Endothelial cell of umbilical vein (primary cell): ENCODE measurements at regions not wholly inside any gene's neighbourhood (a gene's known extent, or its start where the extent isn't known, plus 50 kb on each side); places are given as distances from the start of the nearest gene placed in this dataset.

Experiments
- BruUV-seq: library from RNA; stranded (reverse); fragments of 400-500 nt; replicated peaks from 2 replicates; lab custom pipeline; 2021; lab: Mats Ljungman, UMichigan
- CTCF ChIA-PET: fragments of 300-600, 350-600 bp; sonication (Branson Sonifier 250); formaldehyde crosslinking; loops from one replicate; lab custom pipeline; 2021; ENCODE audit warnings: antibody characterized with exemption, inconsistent platforms; lab: Charles Lee
- POLR2A ChIA-PET: fragments of 300-600, 350-600 bp; sonication (Branson Sonifier 250); formaldehyde crosslinking; loops from one replicate; lab custom pipeline; 2021; ENCODE audit warnings: antibody characterized with exemption, inconsistent platforms; lab: Charles Lee
- DNase-seq: peaks from one replicate; pipeline ENCODE4 v3.0.0-alpha.2; 2011; ENCODE audit warnings: low read depth, low spot score
- FAIRE-seq: peaks from 2 replicates; lab custom pipeline; 2011; peaks lifted over from hg19 to GRCh38; lab: Jason Lieb, UNC
- H2AFZ ChIP-seq: 2 replicates; pipeline ENCODE4 v1.6.0; 2012; ENCODE audit warnings: low read depth, low read length, control low read depth, inconsistent platforms
- H3K27ac ChIP-seq: 2 replicates; pipeline ENCODE4 v1.5.1; 2011; ENCODE audit warnings: low read depth, mild to moderate bottlenecking, control low read depth, low read length, moderate library complexity; ENCODE audit not compliant: insufficient read depth
- H3K27me3 ChIP-seq, 2 experiments: 2 replicates each; pipeline versions ENCODE4 v1.6.0 to v1.6.1; 2011; ENCODE audit warnings: low read length in 2 of 2, mixed read lengths in 1 of 2; ENCODE audit not compliant: control insufficient read depth in 2 of 2, insufficient read depth in 2 of 2
- H3K36me3 ChIP-seq, 2 experiments: 2 replicates in 1 of 2; 3 replicates in 1 of 2; pipeline ENCODE4 v1.5.1; 2011; ENCODE audit warnings: low read length in 2 of 2, mild to moderate bottlenecking in 1 of 2, moderate library complexity in 1 of 2; ENCODE audit not compliant: control insufficient read depth in 2 of 2, insufficient read depth in 2 of 2; ENCODE audit errors: extremely low read depth in 1 of 2
- H3K4me1 ChIP-seq: 3 replicates; pipeline ENCODE4 v1.5.1; 2011; ENCODE audit warnings: mild to moderate bottlenecking, low read length; ENCODE audit not compliant: control insufficient read depth, insufficient read depth; ENCODE audit errors: extremely low read depth
- H3K4me2 ChIP-seq: 2 replicates; pipeline ENCODE4 v1.6.1; 2011; ENCODE audit warnings: low read length, control low read depth, mixed read lengths; ENCODE audit not compliant: insufficient read depth
- H3K4me3 ChIP-seq, 3 experiments: fragments of 200-600 bp in 1 of 3; sonication (generic), shearing (Covaris generic) in 1 of 3; replicated peaks in 1 of 3; 2 replicates each; pipeline ENCODE4 v1.5.1; 2011 to 2016; ENCODE audit warnings: control low read depth in 3 of 3, low read length in 3 of 3, mild to moderate bottlenecking in 2 of 3, inconsistent platforms in 1 of 3, low read depth in 1 of 3, moderate library complexity in 1 of 3; ENCODE audit not compliant: insufficient read depth in 1 of 3
- H3K79me2 ChIP-seq: 2 replicates; pipeline ENCODE4 v1.6.0; 2012; ENCODE audit warnings: low read length, inconsistent platforms; ENCODE audit not compliant: control insufficient read depth, insufficient read depth
- H3K9ac ChIP-seq: replicated peaks from 2 replicates; pipeline ENCODE3; 2011; ENCODE audit warnings: low read length, control low read depth; ENCODE audit not compliant: insufficient read depth; ENCODE audit errors: extremely low read depth
- H3K9me1 ChIP-seq: replicated peaks from 3 replicates; pipeline ENCODE4 v1.6.0; 2011; ENCODE audit warnings: mild to moderate bottlenecking, low read length; ENCODE audit not compliant: control insufficient read depth, insufficient read depth; ENCODE audit errors: extremely low read depth
- H3K9me3 ChIP-seq: replicated peaks from 2 replicates; pipeline ENCODE4 v1.5.1; 2012; ENCODE audit warnings: low read length, inconsistent platforms; ENCODE audit not compliant: control insufficient read depth, insufficient read depth
- H4K20me1 ChIP-seq: replicated peaks from 2 replicates; pipeline ENCODE3; 2011; ENCODE audit warnings: mild to moderate bottlenecking, low read length; ENCODE audit not compliant: control insufficient read depth, insufficient read depth; ENCODE audit errors: extremely low read depth
- EZH2 ChIP-seq: IDR thresholded peaks from 2 replicates; pipeline ENCODE4 v1.6.1; 2012; ENCODE audit warnings: borderline replicate concordance, low read depth, mild to moderate bottlenecking, moderate library complexity, low read length, inconsistent platforms; ENCODE audit not compliant: severe bottlenecking
- FOS ChIP-seq: IDR thresholded peaks from 2 replicates; pipeline ENCODE4 v1.6.1; 2011; ENCODE audit warnings: mild to moderate bottlenecking, low read length, moderate library complexity, borderline replicate concordance; ENCODE audit not compliant: insufficient read depth
- GATA2 ChIP-seq: IDR thresholded peaks from 2 replicates; pipeline ENCODE4 v1.7.0; 2011; ENCODE audit warnings: low read depth, mild to moderate bottlenecking, moderate library complexity, mixed read lengths, low read length; ENCODE audit not compliant: insufficient read length, insufficient read depth
- JUN ChIP-seq: IDR thresholded peaks from 2 replicates; pipeline ENCODE4 v1.6.1; 2011; ENCODE audit warnings: borderline replicate concordance, low read depth; ENCODE audit not compliant: insufficient read length, insufficient read depth
- MYC ChIP-seq: IDR thresholded peaks from one replicate; pipeline ENCODE4 v1.6.1; 2011; ENCODE audit warnings: mild to moderate bottlenecking, low read depth, low read length
- POLR2A ChIP-seq: IDR thresholded peaks from 2 replicates; pipeline ENCODE4 v1.6.1; 2012; ENCODE audit warnings: low read depth, mild to moderate bottlenecking, control low read depth, low read length
- POLR2AphosphoS5 ChIP-seq: IDR thresholded peaks from 2 replicates; pipeline ENCODE4 v1.6.1; 2012; ENCODE audit warnings: low read depth, mild to moderate bottlenecking, control low read depth, low read length, moderate library complexity; ENCODE audit not compliant: insufficient read depth
- dilution Hi-C: fragments of 300-500 bp; cut with MboI; formaldehyde crosslinking; loops from one replicate; pipeline ENCODE4 v1.15.0; 2019; ENCODE audit warnings: low sequenced_read_pairs; ENCODE audit not compliant: extremely low pct_ligation_motif_present
- intact Hi-C: fragments of 100-400 bp; cut with micrococcal nuclease; formaldehyde crosslinking; loops from one replicate; pipeline ENCODE4 v1.10.0; 2022
- TF ChIP-seq, protein P1 (sequence below): IDR thresholded peaks from 2 replicates; pipeline ENCODE4 v1.6.1; 2011; ENCODE audit not compliant: insufficient read depth, insufficient read length
- TF ChIP-seq, protein P2 (sequence below), 2 donors: IDR thresholded peaks; 1 replicate in 1 of 2; 2 replicates in 1 of 2; pipeline ENCODE4 v1.5.1; 2011; ENCODE audit warnings: low read length in 2 of 2, mild to moderate bottlenecking in 2 of 2, moderate library complexity in 2 of 2, control low read depth in 1 of 2, inconsistent platforms in 1 of 2, low read depth in 1 of 2; ENCODE audit not compliant: insufficient read depth in 1 of 2; ENCODE audit errors: extremely low read depth in 1 of 2

DNA sequence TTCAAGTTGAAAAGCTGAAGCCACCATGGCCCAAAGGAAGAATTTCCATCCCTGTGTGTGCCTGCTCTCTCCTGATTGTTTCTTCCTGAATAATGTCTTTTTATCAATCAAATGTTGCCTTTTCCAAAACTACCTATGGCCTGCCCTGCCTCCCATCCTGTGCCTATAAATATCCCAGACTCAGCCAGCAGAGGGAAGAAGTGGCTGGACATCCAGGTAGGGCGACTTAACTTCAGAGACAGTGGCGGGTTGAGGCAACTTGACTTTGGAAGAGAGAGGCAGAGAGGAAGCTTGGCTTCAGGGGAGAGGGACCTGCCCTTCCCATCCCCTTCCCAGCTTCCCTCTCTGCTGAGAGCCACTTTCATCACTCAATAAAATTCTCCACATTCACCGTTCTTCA is 133.0 kb downstream of the LCA5 start:
- CTCF ChIA-PET: no interaction called here
- no TSS peak for BruUV-seq
- dilution Hi-C loops: no loop called here

DNA sequence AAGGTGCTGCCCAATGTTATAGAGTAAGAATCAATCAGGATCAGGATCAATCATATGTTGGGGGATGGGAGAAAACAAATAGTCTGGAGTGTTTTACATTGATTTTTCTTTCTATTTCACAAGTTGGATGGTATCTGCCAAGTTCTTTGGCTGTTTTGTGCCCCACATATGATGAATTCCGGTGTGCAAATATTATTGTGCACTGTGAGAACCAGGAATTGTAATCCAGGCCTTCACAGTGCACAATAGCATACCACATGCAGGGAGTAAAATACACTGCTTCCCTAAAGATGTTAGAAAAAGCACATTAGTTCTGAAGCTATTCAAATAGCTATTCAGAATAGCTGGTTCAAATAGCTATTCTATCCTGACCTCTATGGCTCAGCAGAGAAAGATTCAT is 133.7 kb downstream of the LCA5 start:
- Histone ChIP-seq H3K4me2 (no peak overlapping the region), H3K27ac (no peak overlapping the region), H3K27me3 (no peaks in the 10 kb centered on the region), H4K20me1 (no peaks in the 10 kb centered on the region), H3K9me3 (no peaks in the 10 kb centered on the region), H3K9me1 (no peaks in the 10 kb centered on the region), H3K4me1 (no peaks in the 10 kb centered on the region), H3K36me3 (no peaks in the 10 kb centered on the region), H2AFZ (no peak overlapping the region), H3K4me3 (no peak overlapping the region), H3K9ac (no peak overlapping the region), H3K79me2 (no peaks in the 10 kb centered on the region)
- POLR2A ChIA-PET: no interaction called here
- dilution Hi-C loops: no loop called here
- intact Hi-C loops: no loop called here
- TF ChIP-seq POLR2A (no peak), EZH2 (no peak), MYC (no peak), GATA2 (no peak), JUN (no peak), POLR2AphosphoS5 (no peak), FOS (no peak)
- TF ChIP-seq, protein P1, sequence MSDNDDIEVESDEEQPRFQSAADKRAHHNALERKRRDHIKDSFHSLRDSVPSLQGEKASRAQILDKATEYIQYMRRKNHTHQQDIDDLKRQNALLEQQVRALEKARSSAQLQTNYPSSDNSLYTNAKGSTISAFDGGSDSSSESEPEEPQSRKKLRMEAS: no peak
- TF ChIP-seq, protein P2, sequence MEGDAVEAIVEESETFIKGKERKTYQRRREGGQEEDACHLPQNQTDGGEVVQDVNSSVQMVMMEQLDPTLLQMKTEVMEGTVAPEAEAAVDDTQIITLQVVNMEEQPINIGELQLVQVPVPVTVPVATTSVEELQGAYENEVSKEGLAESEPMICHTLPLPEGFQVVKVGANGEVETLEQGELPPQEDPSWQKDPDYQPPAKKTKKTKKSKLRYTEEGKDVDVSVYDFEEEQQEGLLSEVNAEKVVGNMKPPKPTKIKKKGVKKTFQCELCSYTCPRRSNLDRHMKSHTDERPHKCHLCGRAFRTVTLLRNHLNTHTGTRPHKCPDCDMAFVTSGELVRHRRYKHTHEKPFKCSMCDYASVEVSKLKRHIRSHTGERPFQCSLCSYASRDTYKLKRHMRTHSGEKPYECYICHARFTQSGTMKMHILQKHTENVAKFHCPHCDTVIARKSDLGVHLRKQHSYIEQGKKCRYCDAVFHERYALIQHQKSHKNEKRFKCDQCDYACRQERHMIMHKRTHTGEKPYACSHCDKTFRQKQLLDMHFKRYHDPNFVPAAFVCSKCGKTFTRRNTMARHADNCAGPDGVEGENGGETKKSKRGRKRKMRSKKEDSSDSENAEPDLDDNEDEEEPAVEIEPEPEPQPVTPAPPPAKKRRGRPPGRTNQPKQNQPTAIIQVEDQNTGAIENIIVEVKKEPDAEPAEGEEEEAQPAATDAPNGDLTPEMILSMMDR (IDR thresholded peaks at IDR 0.05; ENCODE audit: extremely low read depth in 1 of 2, insufficient read depth in 1 of 2, low read depth in 1 of 2, low read length in 2 of 2): no peak
- no peak for FAIRE-seq
- DNase-seq: no peak
- CTCF ChIA-PET: no interaction called here
- BruUV-seq: no TSS peak

More for the DNA sequence above, 133.0 kb downstream of the LCA5 start:
- Histone ChIP-seq H3K9me3 (no peaks in the 10 kb centered on the region), H4K20me1 (no peaks in the 10 kb centered on the region), H3K27me3 (no peaks in the 10 kb centered on the region), H3K4me1 (no peaks in the 10 kb centered on the region), H3K4me3 (no peak overlapping the region), H3K79me2 (no peaks in the 10 kb centered on the region), H3K36me3 (no peaks in the 10 kb centered on the region), H3K4me2 (no peak overlapping the region), H2AFZ (no peak overlapping the region), H3K9ac (no peak overlapping the region), H3K27ac (no peak overlapping the region), H3K9me1 (no peaks in the 10 kb centered on the region)
- TF ChIP-seq MYC (no peak), FOS (no peak)
- intact Hi-C loops: no loop called here
- POLR2A ChIA-PET: no interaction called here
- FAIRE-seq: no peak
- no peak for DNase-seq
